Ovary (tissue), 3 donors: ENCODE measurements at regions not wholly inside any gene's neighbourhood (a gene's known extent, or its start where the extent isn't known, plus 50 kb on each side); places are given as distances from the start of the nearest gene placed in this dataset.

Experiments
- CTCF ChIP-seq, 3 donors: fragments of 450-650 bp in 2 of 3; fragments of 200-600 bp in 1 of 3; IDR thresholded peaks; one replicate each; pipeline versions ENCODE4 v1.5.1 to v1.8.0; 2016 to 2022; ENCODE audit warnings: antibody characterized with exemption in 3 of 3, mild to moderate bottlenecking in 1 of 3
- EP300 ChIP-seq: sonication (generic); formaldehyde crosslinking; IDR thresholded peaks from one replicate; pipeline ENCODE4 v1.6.1; 2017; ENCODE audit warnings: antibody characterized with exemption
- POLR2A ChIP-seq: fragments of 450-650 bp; IDR thresholded peaks from one replicate; pipeline ENCODE4 v1.6.1; 2017; ENCODE audit warnings: antibody characterized with exemption, mild to moderate bottlenecking, moderate library complexity
- donor health status: DM: no; HTN: no; CAD: no.

- TF ChIP-seq CTCF (IDR thresholded peaks at IDR 0.05) (no peak), EP300 (no peak), POLR2A (no peak)
These were observed 53.7 kb upstream of the ANKH start for GRCh38 chr5:14925326-14925725.
